IPS-20b (cell line): ENCODE measurements at regions not wholly inside any gene's neighbourhood (a gene's known extent, or its start where the extent isn't known, plus 50 kb on each side); places are given as distances from the start of the nearest gene placed in this dataset.

Experiments
- H3K27ac ChIP-seq: one replicate; pipeline ENCODE4 v1.5.1; 2013; ENCODE audit warnings: low read length
- H3K27me3 ChIP-seq: 2 replicates; pipeline ENCODE4 v1.6.1; 2013; ENCODE audit warnings: mild to moderate bottlenecking, low read length, inconsistent platforms; ENCODE audit not compliant: insufficient read depth
- H3K36me3 ChIP-seq: 2 replicates; pipeline ENCODE4 v1.6.1; 2013; ENCODE audit warnings: low read depth, mild to moderate bottlenecking, inconsistent platforms, low read length, moderate library complexity; ENCODE audit not compliant: insufficient read depth
- H3K4me1 ChIP-seq: 2 replicates; pipeline ENCODE4 v1.6.1; 2013; ENCODE audit warnings: mild to moderate bottlenecking, control low read depth, inconsistent platforms, low read length, moderate library complexity; ENCODE audit not compliant: insufficient read depth
- H3K4me3 ChIP-seq: 2 replicates; pipeline ENCODE4 v1.5.1; 2013; ENCODE audit warnings: mild to moderate bottlenecking, low read length, inconsistent platforms
- H3K9ac ChIP-seq: 2 replicates; pipeline ENCODE4 v1.6.1; 2013; ENCODE audit warnings: low read depth, mild to moderate bottlenecking, inconsistent platforms, low read length, moderate library complexity
- H3K9me3 ChIP-seq: 2 replicates; pipeline ENCODE4 v1.6.1; 2013; ENCODE audit warnings: mild to moderate bottlenecking, low read depth, low read length, inconsistent platforms; ENCODE audit not compliant: insufficient read depth

- no peak overlapping the region for H3K4me3 ChIP-seq
- H3K4me1 ChIP-seq = no peaks in the 10 kb centered on the region
- no peaks in the 10 kb centered on the region for H3K9me3 ChIP-seq
- no peaks in the 10 kb centered on the region for H3K36me3 ChIP-seq
- H3K27ac ChIP-seq = no peak overlapping the region
- H3K27me3 ChIP-seq = no peaks in the 10 kb centered on the region
- no peak overlapping the region for H3K9ac ChIP-seq
Measured at GRCh38 chr10:43702213-43702935, 53.7 kb upstream of the ZNF32 start.

DNA sequence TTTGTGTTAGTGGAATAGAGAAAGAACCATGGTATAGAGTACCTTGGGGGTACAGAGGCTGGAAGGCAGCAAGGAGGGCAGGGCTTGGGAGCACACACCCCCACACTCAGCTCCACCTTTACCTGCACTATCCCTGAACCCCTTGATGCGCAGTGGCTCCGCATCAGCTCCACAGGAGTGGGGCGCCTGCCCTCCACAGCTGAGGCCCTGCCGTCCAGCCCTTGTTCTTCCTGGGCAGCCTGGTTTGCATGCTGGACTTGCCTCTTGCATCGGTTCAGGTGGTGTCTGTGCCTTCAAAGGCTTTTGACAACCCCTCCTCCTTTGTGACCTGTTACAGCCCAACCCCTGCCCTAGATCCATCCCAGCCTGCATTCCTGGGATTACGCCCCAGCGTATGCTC, 52.6 kb upstream of the ZNF32 start:
- H3K36me3 ChIP-seq = no peaks in the 10 kb centered on the region
- no peak overlapping the region for H3K27ac ChIP-seq
- H3K4me3 ChIP-seq = no peak overlapping the region

DNA sequence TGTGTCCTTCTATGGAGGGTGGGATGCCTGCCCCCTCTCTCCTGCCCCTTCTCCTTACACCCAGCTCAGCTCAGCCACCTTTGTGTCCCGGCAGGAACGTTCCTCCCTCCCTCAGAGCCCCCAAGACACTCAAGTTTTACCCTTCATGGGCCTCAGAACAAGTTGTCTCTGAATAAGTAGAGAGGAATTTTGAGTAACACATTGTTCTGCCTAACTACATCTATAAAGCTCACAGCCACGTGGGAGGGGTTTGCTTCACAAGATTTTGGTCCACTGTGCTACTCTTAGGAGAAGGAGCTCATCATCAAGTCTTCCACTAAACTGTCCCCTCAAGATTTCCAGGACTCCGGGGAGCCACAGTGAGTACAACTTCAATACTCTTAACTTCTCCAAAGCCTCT, 51.6 kb upstream of the ZNF32 start:
- Histone ChIP-seq H3K9me3 (no peaks in the 10 kb centered on the region), H3K4me3 (no peak overlapping the region), H3K27me3 (no peaks in the 10 kb centered on the region), H3K4me1 (no peaks in the 10 kb centered on the region), H3K9ac (no peak overlapping the region), H3K36me3 (no peaks in the 10 kb centered on the region), H3K27ac (no peak overlapping the region)

More for the DNA sequence above, 52.6 kb upstream of the ZNF32 start:
- Histone ChIP-seq H3K9ac (no peak overlapping the region), H3K9me3 (no peaks in the 10 kb centered on the region), H3K27me3 (no peaks in the 10 kb centered on the region), H3K4me1 (no peaks in the 10 kb centered on the region)

DNA sequence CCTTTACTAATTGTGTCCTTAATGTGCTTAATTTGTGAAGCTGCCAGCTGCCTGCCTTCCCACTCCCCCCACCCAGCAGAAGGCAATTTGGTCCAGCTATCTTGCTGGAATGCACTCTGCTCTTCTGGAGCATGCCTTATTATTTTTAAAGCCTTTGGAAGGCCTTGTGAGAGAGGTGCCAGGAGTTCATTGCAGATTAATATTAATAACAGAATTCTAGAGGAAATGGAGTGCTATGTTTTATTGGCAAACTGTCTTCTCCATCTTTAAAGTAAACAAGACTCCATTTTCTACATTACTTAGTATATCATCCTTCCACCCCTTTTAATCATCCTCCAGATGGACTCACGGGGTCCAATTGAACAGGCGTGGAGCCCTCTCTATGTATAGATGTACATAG, 50.8 kb upstream of the ZNF32 start:
- no peak overlapping the region for H3K27ac ChIP-seq
- H3K4me1 ChIP-seq = no peaks in the 10 kb centered on the region
- H3K4me3 ChIP-seq = no peak overlapping the region
- no peak overlapping the region for H3K9ac ChIP-seq
- no peaks in the 10 kb centered on the region for H3K27me3 ChIP-seq
- H3K36me3 ChIP-seq = no peaks in the 10 kb centered on the region
- H3K9me3 ChIP-seq = no peaks in the 10 kb centered on the region
